DOHH2 (cell line): ENCODE measurements at regions not wholly inside any gene's neighbourhood (a gene's known extent, or its start where the extent isn't known, plus 50 kb on each side); places are given as distances from the start of the nearest gene placed in this dataset.

Experiments used
- CTCF ChIP-seq: fragments of 200-600 bp; sonication (generic); IDR thresholded peaks from one replicate; pipeline ENCODE4 v1.5.1; 2014; ENCODE audit warnings: antibody characterized with exemption, mild to moderate bottlenecking, low read depth, low read length; ENCODE audit not compliant: poor library complexity, severe bottlenecking
- EZH2phosphoT487 ChIP-seq: fragments of 200-600 bp; sonication (generic); IDR thresholded peaks from 2 replicates; pipeline ENCODE4 v1.6.1; 2017; ENCODE audit warnings: borderline replicate concordance, mild to moderate bottlenecking, antibody characterized with exemption, low read length, moderate library complexity, mixed read lengths

GRCh38 chr12:92036771-92037453 is 108.7 kb downstream of the BTG1 start:
- no peak for TF ChIP-seq CTCF
- no peak for TF ChIP-seq EZH2phosphoT487
